RPMI8226 (cell line): ENCODE measurements at regions not wholly inside any gene's neighbourhood (a gene's known extent, or its start where the extent isn't known, plus 50 kb on each side); places are given as distances from the start of the nearest gene placed in this dataset.

Experiments used
- DNase-seq: peaks from one replicate; pipeline ENCODE4 v3.0.0-alpha.2; 2015

GRCh38 chr18:6659963-6660725 lies 69.4 kb upstream of the ARHGAP28 start:
- no peak for DNase-seq

DNA sequence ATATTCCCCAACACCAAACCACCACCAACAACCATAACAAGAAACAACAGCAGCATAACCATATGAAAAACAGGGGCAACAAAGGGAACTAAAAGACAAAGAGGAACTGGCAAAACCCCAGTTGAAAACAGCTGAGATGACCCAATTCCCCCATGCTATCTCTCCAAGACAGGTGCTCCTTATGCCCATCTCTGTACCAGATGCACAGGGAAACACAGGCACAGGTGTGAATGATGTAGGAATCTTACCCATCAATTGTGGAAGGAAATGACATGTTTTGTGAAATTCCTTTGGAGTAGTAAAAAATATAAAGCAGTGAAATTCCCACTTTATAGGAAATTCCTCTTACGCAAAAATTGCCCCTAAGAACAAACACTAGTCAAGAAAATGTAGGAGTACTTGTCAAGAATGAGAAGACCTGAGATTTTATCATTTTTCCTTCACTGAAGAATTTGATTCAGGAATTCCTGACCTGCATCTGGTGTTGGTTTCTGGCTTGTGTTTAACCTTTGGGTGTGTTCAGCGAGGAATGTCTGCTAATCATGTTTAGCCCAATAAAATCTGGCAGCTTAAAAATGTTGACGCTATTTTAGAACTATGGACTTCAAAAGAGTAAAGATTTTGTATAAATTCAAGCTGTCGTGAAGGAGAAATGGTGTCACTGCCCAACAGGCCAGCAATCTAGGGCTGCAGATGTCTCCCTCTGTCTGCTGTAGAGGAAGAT lies 67.7 kb upstream of the ARHGAP28 start:
- no peak for DNase-seq

- DNase-seq = no peak
Observed at GRCh38 chr18:6666012-6666685, 63.4 kb upstream of the ARHGAP28 start.

GRCh38 chr18:6668836-6669235 lies 60.7 kb upstream of the ARHGAP28 start:
- DNase-seq = no peak

DNA sequence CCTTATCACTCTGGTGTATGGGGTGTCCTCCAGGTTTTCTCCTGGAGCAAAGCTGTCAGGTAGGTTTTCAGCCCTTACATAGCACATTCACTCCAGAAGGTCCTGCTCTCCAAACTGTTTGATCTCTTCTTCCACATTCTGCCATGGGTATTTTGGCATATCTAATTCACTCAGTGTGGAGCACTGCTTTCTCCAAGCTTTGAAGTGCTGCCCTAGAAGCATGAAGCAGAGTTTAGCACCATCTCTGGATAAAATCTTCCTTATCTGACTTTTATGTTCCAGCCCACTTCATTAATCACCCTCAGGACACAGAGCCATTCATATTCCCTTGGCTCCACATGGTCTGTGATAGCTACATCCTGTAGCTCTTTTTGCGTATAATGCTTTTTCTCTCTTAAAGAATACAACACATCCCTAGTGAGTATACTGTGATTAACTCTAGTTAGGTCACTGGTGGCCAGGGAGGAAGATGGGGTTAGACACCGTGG lies 56.7 kb upstream of the ARHGAP28 start:
- no peak for DNase-seq

DNA sequence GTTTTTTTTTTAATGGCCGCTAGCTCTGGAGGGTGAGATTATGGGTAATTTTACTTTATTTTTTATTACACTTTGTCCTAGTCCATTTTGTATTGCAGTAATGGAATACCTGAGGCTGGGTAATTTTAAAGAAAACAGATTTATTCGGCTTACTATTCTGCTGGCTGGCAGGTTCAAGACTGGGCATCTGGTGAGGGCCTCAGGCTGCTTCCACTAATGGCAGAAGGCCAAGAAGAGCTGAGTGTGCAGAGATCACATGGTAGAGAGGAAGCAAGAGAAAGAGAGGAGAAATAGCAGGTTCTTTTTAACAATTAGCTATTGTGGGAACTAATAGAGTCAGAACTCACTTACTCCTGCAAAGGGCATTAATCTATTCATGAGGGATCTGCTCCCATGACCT lies 52.4 kb upstream of the ARHGAP28 start:
- DNase-seq = no peak

DNA sequence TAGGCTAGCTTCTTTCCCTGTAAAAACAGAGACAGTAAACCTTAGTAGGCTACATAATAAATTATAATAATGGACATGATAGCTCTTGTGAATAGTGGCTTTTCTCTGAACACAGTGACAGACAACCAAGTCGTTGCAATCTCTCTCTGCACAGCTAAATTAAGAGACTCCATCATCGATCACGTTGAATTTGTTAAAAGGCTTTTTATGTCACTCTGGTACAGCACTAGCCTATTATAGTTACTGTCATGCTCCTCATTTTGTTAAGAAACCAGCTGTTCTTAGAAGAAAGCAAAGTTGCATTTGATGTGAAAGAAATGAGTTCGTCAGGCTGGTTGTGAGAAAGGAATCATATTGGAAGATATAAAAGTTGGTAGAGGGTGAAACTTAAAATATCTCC lies 50.3 kb upstream of the ARHGAP28 start:
- DNase-seq = no peak
